GM20000 (cell line): ENCODE measurements at regions not wholly inside any gene's neighbourhood (a gene's known extent, or its start where the extent isn't known, plus 50 kb on each side); places are given as distances from the start of the nearest gene placed in this dataset.

ENCODE experiments used
- DNase-seq: peaks from one replicate; pipeline ENCODE4 v3.0.0; 2012; ENCODE audit warnings: low spot score
- TF ChIP-seq, protein P1 (sequence below): IDR thresholded peaks from 2 replicates; pipeline ENCODE4 v1.5.1; 2012; ENCODE audit warnings: mild to moderate bottlenecking, control low read depth; ENCODE audit errors: extremely low read depth, missing control alignments

DNA sequence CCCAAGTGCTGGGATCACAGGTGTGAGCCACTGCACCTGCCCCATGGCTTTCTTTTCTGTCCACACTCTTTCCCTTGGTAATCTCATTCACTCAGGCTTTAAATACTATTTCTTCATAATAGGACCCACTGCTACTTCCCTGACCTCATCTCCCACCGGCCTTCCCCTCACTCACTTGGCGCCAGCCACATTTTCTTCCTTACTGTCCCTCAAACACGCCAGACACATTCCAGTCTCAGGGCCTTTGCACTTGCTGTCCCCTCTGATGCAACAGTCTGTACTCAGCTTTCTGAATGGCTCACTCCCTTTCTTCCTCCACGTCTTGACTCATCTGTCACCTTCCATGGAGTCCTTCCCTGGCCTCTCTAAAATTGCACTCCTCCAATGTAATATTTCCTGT lies 111.1 kb upstream of the MVB12B start:
- DNase-seq, result no peak
- TF ChIP-seq, protein P1, sequence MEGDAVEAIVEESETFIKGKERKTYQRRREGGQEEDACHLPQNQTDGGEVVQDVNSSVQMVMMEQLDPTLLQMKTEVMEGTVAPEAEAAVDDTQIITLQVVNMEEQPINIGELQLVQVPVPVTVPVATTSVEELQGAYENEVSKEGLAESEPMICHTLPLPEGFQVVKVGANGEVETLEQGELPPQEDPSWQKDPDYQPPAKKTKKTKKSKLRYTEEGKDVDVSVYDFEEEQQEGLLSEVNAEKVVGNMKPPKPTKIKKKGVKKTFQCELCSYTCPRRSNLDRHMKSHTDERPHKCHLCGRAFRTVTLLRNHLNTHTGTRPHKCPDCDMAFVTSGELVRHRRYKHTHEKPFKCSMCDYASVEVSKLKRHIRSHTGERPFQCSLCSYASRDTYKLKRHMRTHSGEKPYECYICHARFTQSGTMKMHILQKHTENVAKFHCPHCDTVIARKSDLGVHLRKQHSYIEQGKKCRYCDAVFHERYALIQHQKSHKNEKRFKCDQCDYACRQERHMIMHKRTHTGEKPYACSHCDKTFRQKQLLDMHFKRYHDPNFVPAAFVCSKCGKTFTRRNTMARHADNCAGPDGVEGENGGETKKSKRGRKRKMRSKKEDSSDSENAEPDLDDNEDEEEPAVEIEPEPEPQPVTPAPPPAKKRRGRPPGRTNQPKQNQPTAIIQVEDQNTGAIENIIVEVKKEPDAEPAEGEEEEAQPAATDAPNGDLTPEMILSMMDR, result no peak

DNA sequence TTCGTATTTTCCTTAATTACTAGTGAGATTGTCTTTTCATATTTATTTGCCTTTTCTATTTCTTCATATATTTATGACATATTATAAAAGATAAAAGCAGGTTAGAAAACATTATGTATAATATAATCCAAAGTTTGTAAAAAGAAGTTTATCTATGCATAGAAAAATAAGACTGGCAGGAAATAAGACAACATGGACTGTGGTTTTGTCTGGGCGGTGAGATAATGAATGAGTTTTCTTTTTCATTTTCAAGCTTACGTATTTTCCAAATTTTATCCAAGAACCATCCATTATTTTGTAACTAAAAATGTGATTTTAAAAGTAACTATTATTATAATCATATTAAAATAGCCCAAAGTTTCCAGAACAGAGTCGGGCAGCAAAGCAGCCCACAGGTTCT lies 109.8 kb upstream of the MVB12B start:
- TF ChIP-seq, protein P1, result no peak
- DNase-seq, result no peak

DNA sequence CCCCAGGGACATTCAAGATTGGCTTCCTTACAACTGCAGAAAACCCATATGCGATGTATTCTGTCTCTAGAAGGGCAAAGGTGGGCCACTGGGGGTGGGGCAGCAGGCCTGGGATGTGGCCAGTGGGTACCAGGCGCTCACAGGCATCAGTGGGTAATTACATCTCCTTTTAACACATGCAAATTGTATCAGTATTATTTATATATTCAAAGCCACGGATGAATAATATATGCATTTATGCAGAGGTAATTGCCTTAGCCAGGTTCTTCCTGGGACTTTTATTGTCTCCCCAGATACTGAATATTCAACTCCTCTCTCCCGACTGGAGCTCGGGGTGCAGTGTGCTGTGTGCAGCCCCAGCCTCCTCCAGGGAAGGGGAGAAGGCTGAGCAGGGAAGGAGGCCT lies 109.4 kb upstream of the MVB12B start:
- TF ChIP-seq, protein P1, result no peak
- no peak for DNase-seq

DNA sequence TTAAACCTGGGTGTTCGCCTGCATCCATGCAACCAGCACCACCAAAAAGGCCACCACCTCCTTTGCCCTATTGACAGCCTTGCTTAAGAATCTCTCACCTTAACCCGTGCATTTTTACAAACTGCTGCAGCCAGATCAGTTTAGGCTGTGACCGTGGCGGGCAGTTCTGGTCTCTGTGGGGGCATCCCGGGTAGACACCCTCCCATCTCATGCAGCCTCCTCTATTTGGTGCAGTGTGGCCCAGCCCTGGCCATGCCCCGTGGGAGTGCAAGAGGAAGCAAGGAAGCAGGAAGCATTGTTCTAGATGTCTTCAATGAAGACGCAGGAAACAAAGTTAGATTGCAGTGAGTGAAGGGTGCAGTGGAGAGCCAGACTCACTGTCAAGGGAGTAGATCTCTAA lies 108.8 kb upstream of the MVB12B start:
- DNase-seq, result no peak
- TF ChIP-seq, protein P1, result no peak

DNA sequence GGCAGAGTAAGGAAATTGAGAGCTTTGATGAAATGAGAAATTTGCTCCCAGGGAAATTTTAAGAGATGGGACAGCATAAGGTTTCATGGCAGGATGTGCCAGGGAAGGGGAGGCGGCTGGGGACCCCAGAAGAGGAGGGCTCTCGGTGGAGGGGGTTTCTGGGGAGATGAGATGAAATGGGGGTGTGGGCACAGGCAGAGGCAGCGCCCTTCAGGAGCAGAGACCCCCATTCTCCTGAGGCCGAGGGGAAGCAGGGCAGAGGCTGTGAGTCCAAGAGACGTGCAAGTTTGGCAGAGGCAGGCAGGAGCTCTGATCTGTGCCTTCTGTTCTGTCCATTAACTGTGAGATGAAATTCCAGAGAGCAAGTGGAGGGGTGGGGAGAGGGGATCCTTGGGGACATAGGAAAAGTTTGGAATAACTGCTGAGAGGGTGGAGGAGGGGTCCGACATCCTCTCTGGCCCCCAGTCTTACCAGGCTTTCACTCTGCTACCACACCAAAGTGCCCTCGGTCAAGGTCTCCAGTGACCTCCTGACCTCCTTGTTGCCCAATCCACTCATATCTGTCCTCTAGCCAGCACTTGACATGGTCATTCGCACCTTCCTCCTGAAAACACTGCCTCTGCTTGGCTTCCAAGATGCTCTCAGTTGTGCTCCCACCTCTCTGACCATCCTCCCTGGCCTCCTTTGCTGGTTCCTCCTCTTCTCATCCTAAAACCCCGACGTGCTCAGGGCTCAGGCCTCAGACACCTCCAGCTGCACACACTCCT lies 108.1 kb upstream of the MVB12B start:
- no peak for DNase-seq
- TF ChIP-seq, protein P1, result no peak

DNA sequence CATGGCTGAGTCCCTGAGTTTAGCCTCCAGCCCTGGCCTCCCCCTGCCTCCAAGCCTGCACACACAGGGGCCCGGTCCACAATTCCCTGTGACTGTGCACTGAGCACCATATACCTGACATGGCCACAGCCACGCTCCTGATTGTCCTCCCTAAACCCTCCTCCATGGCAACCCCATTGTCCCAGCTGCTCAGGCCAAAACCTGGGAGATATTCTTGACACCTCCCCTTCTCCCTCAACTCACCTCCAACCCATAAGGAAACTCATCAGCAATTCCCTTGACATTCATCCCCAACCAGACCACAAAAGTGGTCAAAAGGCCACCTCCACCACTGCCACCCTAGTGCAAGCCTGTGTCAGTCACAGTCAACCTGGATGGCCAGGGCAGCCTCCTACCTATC lies 107.5 kb upstream of the MVB12B start:
- no peak for DNase-seq
- TF ChIP-seq, protein P1, result no peak

DNA sequence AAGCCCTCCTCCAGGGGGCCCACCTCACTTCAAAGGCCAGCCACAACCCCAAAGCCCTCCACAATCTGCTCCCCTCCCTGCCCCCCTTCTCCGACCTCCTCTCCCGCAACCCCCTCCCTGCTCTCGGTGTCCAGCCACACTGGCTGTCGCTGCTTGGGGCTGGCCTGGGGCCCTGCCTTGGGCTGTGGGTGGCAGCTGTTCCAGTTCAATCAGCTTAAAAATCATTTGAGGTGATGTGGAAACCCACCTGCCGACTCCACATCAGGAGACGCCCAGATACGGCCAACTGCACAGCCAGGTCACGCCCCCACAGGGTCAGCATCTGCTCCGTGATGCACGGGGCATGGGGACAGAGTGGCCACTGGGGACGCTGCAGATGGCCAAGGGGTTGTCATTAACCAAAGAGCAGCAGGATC lies 107.0 kb upstream of the MVB12B start:
- DNase-seq, result no peak
- TF ChIP-seq, protein P1, result no peak
